Right lobe of liver (tissue), 6 donors: ENCODE measurements at regions not wholly inside any gene's neighbourhood (a gene's known extent, or its start where the extent isn't known, plus 50 kb on each side); places are given as distances from the start of the nearest gene placed in this dataset.

ENCODE experiments used
- ATAC-seq, 4 donors: fragments of 200-7000 bp; cut with Tn5 transposase; one replicate each; pipeline ENCODE4 v1.9.1; 2020; ENCODE audit warnings: mild to moderate bottlenecking in 4 of 4, moderate library complexity in 4 of 4
- DNase-seq, 3 donors: peaks; one replicate each; pipeline ENCODE4 v3.0.0-alpha.2; 2020
- H3K27ac ChIP-seq, 3 donors: fragments of 200-600 bp; one replicate each; pipeline ENCODE4 v1.8.0; 2022
- H3K27me3 ChIP-seq, 2 donors: fragments of 200-600 bp; one replicate each; pipeline ENCODE4 v1.8.0; 2022
- H3K36me3 ChIP-seq, 4 donors: fragments of 200-600 bp; sonication (generic) in 1 of 4; one replicate each; pipeline versions ENCODE4 v1.5.1 to v1.8.0; 2017 to 2022; ENCODE audit warnings: control low read depth in 1 of 4
- H3K4me1 ChIP-seq, 4 donors: fragments of 200-600 bp; sonication (generic) in 1 of 4; one replicate each; pipeline versions ENCODE4 v1.5.1 to v1.8.0; 2017 to 2022; ENCODE audit warnings: control low read depth in 1 of 4
- H3K4me3 ChIP-seq, 3 donors: fragments of 200-600 bp; one replicate each; pipeline ENCODE4 v1.8.0; 2022
- H3K9me3 ChIP-seq, 4 donors: fragments of 200-600 bp; sonication (generic) in 1 of 4; one replicate each; pipeline versions ENCODE4 v1.5.1 to v1.8.0; 2017 to 2022; ENCODE audit warnings: control low read depth in 1 of 4
- CTCF ChIP-seq, 4 donors: fragments of 200-600 bp in 3 of 4; fragments of 450-650 bp in 1 of 4; IDR thresholded peaks; one replicate each; pipeline versions ENCODE4 v1.5.1 to v1.8.0; 2016 to 2022; ENCODE audit warnings: antibody characterized with exemption in 4 of 4, mild to moderate bottlenecking in 2 of 4
- POLR2A ChIP-seq: fragments of 450-650 bp; IDR thresholded peaks from one replicate; pipeline ENCODE4 v1.6.1; 2017; ENCODE audit warnings: antibody characterized with exemption, mild to moderate bottlenecking
- WGBS: methylation state at CpG from one replicate; pipeline ENCODE4 v1.1.6; 2018; ENCODE audit warnings: low coverage, low lambda C conversion rate; ENCODE audit not compliant: insufficient coverage; ENCODE audit errors: missing lambda C conversion rate; 5-methylcytosine and 5-hydroxymethylcytosine counted together
- intact Hi-C, 2 donors: fragments of 100-400 bp; cut with DNase I; formaldehyde crosslinking; loops; one replicate each; pipeline versions ENCODE4 v1.11.2 to v1.14.1; 2022
- donor health status: DM: no; HTN: yes; CAD: no.
- donor health status: DM: no; HTN: no; CAD: no.
- donor health status: DM: no; HTN: no; CAD: no.
- donor health status: DM: no; HTN: yes; CAD: no.
- donor health status: DM: no; HTN: yes; CAD: no.

GRCh38 chr2:210792000-210792399, 235.6 kb downstream of the CPS1 start:
- Histone ChIP-seq H3K4me1 (no peaks in the 10 kb centered on the region), H3K9me3 (no peaks in the 10 kb centered on the region), H3K4me3 (no peak overlapping the region), H3K27me3 (no peaks in the 10 kb centered on the region), H3K36me3 (no peaks in the 10 kb centered on the region), H3K27ac (no peak overlapping the region)
- intact Hi-C loops = no loop called here
- no peak for TF ChIP-seq CTCF (IDR thresholded peaks at IDR 0.05)
- TF ChIP-seq POLR2A = no peak
- DNase-seq (no peak), ATAC-seq (no peak)
- WGBS = 50% methylated on average over 1 of the region's 3 CpGs

- Histone ChIP-seq H3K9me3 (no peaks in the 10 kb centered on the region), H3K27me3 (no peaks in the 10 kb centered on the region), H3K4me3 (no peak overlapping the region), H3K27ac (no peak overlapping the region), H3K36me3 (no peaks in the 10 kb centered on the region), H3K4me1 (no peaks in the 10 kb centered on the region)
- no peak for ATAC-seq
- TF ChIP-seq POLR2A = no peak
- intact Hi-C loops = no loop called here
- DNase-seq = no peak
- WGBS = 68% methylated on average over 4 of the region's 4 CpGs
Measured at GRCh38 chr2:210795506-210795905, 239.1 kb downstream of the CPS1 start.

- WGBS = 16% methylated on average over 1 of the region's 1 CpG
- intact Hi-C loops = no loop called here
- Histone ChIP-seq H3K27ac (no peak overlapping the region), H3K27me3 (no peaks in the 10 kb centered on the region), H3K9me3 (no peaks in the 10 kb centered on the region), H3K4me1 (no peaks in the 10 kb centered on the region), H3K4me3 (no peak overlapping the region), H3K36me3 (no peaks in the 10 kb centered on the region)
- DNase-seq (no peak), ATAC-seq (no peak)
- TF ChIP-seq CTCF (IDR thresholded peaks at IDR 0.05) (no peak), POLR2A (no peak)
Measured at GRCh38 chr2:210798180-210798579, 241.8 kb downstream of the CPS1 start.

- intact Hi-C loops = no loop called here
- WGBS = 70% methylated on average over 1 of the region's 1 CpG
- no peak for ATAC-seq
- no peaks in the 10 kb centered on the region for H3K4me1 ChIP-seq
- no peak overlapping the region for H3K27ac ChIP-seq
- no peak overlapping the region for H3K4me3 ChIP-seq
- TF ChIP-seq POLR2A = no peak
- no peak for TF ChIP-seq CTCF (IDR thresholded peaks at IDR 0.05)
- no peaks in the 10 kb centered on the region for H3K27me3 ChIP-seq
- no peak for DNase-seq
- H3K9me3 ChIP-seq = no peaks in the 10 kb centered on the region
- no peaks in the 10 kb centered on the region for H3K36me3 ChIP-seq
Measured at GRCh38 chr2:210814251-210815025, 258.0 kb downstream of the CPS1 start.

- ATAC-seq (no peak), DNase-seq (no peak)
- intact Hi-C loops = no loop called here
- no peaks in the 10 kb centered on the region for H3K4me1 ChIP-seq
- no peaks in the 10 kb centered on the region for H3K36me3 ChIP-seq
- 61% methylated on average over 2 of the region's 2 CpGs for WGBS
- no peaks in the 10 kb centered on the region for H3K9me3 ChIP-seq
- no peaks in the 10 kb centered on the region for H3K27me3 ChIP-seq
- no peak overlapping the region for H3K4me3 ChIP-seq
- no peak overlapping the region for H3K27ac ChIP-seq
- TF ChIP-seq CTCF (IDR thresholded peaks at IDR 0.05) (no peak), POLR2A (no peak)
Measured at GRCh38 chr2:210816769-210817168, 260.4 kb downstream of the CPS1 start.
